DMS153 (cell line): ENCODE measurements at regions not wholly inside any gene's neighbourhood (a gene's known extent, or its start where the extent isn't known, plus 50 kb on each side); places are given as distances from the start of the nearest gene placed in this dataset.
"Not testable (repeated sequence)": the region's sequence is repeated elsewhere in the genome, so short reads cannot be mapped to it uniquely, and the experiment has no call there.

Experiments used
- DNase-seq: peaks from one replicate; lab custom pipeline; 2025; lab: John Stamatoyannopoulos, UW

DNA sequence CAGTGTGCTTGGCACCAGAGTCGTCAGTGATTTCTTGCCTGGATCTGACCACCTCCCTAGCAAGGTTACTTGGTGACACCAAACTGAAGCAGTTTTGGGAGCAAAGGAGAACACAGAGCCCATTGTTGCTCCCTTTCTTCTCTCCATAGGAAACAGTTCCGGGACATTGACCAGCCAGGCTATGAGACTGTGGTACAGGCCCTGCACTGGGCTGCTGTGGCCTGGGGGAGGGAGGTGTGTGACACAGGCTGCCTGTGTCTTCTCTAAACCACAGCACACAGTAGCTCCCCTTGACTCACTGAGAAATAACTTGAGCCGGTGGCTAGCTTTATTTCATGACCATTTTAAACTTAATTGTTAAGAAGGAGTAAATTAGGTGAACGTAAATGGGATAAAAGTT lies 214.8 kb upstream of the UBL3 start:
- no peak for DNase-seq

DNA sequence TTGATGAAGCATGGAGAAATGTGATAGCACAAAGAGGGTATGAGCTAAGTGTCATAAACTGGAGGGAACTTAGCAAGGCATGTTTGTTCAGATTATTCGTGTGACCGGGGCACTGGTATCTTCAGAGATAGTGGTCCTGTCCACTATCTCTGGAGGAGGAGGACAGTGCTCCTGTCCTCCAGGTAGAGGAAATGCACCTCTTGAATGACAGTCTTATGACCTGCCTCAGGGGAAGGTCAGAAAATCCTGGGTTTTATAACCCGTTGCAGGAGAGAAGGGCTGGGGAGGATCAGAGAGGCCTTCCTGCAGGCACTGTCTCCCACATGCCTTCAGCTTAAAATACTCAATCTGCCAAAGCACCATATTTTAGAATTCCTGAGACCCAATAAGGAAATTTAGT lies 213.5 kb upstream of the UBL3 start:
- no peak for DNase-seq

DNA sequence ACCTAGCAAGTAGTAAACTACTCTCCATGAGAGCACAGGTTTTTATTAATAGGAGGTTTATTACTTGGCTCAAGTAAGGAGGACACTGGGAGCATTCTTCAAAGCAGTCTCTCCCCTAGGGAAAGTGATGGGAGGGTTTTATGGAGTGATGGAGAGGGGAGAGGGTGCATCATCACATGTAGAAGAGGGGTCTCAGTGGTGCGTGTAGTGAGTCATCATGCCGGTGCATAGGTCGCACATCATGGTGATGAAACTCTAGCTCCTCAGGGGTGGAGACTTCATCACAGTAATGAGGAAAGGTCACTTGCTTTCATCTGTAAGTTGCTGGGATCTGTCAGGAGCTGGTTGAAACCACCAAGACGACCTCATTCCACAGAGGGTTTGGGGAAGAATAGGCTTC lies 210.8 kb upstream of the UBL3 start:
- DNase-seq: no peak

DNA sequence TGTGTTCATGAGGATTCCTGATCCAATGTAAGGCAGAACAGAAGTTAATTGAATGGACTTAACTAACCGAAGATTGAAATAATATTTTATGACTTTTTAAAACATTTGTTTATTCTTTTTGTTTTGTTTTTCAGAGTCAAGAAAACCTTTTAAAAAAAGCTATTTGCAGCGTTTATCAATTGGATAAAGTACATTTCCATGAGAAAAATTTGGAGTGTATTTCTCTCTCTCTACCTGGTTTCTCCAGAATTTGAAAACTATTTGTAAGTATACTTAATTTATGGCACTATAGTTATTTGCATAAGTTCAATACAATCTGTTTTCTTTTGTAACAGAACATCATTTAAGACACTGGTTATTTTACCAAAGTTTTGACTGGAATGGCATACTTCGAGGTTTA lies 208.0 kb upstream of the UBL3 start:
- no peak for DNase-seq

DNA sequence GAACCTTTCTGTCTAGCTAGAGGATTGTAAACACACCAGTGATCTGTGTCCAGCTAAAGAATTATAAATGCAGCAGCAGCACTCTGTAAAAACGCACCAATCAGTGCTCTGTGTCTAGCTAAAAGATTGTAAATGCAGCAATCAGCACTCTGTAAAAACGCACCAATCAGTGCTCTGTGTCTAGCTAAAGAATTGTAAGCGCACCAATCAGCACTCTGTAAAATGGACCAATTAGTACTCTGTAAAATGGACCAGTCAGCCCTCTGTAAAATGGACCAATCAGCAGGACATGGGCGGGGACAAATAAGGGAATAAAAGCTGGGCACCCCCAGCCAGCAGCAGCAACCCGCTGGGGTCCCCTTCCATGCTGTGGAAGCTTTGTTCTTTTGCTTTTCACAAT lies 204.1 kb upstream of the UBL3 start:
- DNase-seq: not testable (repeated sequence)

DNA sequence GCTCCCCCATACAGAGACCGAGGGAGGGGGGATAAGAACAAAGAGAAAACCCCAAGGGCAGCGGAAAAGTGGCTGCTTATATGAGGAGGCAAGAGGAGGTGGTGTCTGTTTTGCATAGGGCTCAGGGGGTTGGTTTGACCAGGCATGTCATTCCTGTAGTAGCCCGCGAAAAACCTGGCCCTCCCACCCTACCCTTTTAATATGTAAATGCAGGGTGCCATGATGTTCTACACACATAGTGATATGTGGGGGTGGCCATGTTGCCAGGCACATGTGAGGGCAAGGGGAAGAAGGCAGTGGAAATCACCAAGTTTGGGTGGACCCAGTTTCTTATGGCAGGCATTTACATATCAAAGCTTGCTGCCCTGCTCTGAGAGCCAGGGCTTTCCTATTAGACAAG lies 203.5 kb upstream of the UBL3 start:
- no peak for DNase-seq

DNA sequence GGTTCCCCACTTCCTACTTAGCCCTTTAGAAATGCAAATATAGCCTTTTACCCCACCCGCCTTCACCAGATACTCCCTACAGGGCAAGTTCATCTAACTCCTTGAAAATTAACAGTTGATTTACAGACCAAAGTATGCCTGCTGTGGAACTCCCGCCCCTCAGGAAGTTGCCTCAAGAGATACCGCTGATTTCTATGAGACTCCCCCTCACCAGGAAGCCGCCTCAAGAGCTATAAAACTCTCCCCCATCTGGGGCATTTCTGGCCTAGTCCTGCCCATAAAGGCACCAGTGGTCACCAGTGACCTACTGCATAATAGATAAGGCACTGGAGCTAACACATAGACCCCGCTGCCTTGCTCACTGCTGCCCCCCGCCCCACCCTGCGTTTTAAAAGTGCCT lies 201.7 kb upstream of the UBL3 start:
- DNase-seq: no peak

DNA sequence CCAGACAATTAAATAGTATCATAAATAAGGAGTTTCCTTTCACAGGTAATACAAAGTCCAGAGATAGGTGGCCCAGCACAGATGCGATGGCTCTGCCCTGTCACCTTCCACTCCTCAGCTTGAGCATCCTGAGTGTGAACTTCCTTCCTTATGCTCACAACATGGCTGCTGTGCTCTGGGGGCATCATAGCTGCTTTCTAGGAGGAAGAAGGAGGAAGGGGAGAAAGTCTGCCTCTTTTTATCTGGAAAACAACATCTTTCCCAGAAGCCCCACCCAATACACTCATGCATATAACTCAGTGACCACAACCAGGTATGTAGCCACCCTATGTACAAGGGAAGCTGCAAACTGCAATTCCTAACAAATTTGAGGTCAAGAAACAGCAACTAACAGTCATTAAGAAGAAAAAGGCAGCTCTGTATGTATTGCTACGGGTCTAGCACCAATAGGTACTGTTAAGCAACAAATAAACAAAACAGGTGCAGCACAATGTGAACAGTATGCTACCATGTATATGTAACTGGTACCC lies 201.2 kb upstream of the UBL3 start:
- no peak for DNase-seq

DNA sequence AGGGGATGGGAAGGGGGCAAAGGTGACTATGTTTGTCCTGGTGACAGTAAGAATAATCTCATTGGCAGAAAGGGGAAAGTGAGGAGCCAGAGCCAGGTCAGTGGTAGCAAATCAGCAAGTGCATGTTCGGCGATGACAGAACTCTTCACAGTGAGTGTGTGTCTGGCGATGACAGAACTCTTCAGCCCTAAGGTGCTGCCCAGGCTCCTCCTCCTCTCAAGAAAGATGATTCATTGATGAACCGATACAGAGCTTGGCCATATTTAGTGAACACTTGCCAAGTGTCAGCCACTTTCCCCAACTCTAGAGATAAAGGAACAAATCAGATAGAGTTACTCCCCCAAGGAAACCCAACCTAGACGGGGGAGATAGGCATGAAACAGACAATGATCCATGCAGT lies 199.3 kb upstream of the UBL3 start:
- no peak for DNase-seq

DNA sequence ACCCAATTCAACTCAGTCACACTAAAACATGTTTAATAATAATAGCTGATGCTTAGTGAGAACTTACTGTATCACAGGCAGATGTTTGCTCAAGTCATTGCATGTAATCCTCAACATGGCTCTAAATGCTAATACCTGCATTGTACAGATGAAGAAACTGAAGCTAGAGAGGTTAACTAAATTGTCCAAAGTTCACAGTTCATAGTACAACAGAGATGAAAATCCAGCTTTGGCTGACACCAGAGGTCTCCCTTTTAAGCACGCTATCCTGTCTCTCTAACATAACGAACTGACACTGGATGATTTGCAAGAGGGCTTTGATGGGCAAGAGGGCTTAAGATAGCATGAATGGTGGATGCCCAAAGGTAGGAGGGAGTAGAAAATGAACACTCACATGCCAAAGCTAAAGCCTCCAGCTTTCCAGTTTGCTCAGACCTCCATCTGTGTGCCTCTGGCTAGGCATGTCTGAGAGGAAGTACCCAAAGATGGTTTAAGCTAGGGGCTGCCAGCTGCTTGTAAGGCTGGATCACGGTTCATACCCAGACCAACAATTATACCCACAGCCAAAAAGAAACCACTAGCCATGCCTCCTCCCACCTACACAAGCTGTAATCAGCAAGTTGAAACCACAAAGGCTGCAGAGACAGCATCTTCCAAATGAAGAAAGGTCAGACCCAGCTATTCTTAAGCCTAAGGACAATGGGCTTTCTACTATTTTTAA lies 196.9 kb upstream of the UBL3 start:
- no peak for DNase-seq

DNA sequence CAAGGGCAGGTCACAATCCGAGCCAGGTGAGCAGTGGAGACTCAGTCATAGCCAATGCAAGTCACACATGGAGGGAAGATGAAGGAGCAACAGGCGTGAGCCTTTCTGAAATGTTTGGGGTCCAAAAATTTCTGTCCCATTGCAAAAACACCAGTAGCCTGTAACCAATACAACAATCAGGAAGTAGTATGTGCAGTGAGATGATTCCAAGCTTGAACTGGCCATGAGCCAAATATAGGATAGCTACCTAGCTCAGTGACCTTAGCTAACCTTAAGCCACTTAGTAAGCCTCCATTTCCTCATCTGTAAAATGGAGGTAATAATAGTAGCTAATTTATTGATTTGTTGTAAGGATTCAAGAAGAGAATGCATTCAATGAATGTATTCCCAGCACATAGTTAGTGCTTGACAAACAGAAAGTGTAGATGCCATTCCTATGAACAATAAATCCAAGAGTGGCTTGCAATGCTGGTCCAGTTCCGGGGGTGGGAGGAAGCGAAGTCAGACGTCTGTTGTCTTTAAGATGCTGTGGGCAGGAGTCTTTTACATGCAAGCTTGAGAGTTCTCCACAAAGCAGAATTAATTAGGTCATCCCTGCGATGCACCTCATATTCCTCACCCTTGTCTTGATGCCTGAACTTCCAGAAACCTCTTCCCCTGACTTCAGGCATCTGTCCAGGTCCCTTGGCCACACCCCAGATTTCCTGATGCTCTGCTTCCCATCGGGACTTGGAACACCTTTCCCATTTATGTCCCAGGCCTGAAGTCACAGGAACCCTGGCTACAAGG lies 195.7 kb upstream of the UBL3 start:
- no peak for DNase-seq

DNA sequence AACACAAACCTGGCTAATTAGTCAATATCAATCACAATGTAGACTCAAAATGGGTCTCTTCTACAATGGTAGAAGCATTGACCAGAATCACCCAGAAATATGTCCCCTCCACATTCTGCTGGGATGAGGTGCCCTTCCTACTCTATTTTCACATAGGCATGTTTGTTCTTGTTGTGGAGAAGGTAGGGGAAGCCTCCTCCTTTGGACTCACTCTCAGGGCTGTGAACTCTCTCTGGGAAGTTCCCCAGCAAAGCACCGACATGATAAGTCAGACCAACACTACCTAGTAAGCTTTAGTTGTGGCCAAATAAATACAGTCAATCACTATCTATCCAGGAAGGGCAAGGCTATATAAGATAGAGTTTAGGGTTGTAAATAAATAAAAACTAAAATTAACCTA lies 194.5 kb upstream of the UBL3 start:
- DNase-seq: no peak

DNA sequence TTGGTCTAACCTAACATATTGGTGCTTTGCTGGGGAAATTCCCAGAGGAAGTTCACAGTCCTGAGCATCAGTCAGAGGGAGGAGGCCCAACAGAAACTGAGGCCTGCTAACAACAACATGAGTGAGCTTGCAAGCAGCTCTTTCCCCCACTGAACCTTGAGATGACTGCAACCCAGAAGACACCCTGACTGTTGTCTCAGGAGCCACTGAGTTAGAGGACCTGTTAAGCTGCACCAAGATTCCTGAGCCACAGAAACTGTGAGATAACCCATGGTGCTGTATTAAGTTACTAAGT lies 193.2 kb upstream of the UBL3 start:
- DNase-seq: no peak

DNA sequence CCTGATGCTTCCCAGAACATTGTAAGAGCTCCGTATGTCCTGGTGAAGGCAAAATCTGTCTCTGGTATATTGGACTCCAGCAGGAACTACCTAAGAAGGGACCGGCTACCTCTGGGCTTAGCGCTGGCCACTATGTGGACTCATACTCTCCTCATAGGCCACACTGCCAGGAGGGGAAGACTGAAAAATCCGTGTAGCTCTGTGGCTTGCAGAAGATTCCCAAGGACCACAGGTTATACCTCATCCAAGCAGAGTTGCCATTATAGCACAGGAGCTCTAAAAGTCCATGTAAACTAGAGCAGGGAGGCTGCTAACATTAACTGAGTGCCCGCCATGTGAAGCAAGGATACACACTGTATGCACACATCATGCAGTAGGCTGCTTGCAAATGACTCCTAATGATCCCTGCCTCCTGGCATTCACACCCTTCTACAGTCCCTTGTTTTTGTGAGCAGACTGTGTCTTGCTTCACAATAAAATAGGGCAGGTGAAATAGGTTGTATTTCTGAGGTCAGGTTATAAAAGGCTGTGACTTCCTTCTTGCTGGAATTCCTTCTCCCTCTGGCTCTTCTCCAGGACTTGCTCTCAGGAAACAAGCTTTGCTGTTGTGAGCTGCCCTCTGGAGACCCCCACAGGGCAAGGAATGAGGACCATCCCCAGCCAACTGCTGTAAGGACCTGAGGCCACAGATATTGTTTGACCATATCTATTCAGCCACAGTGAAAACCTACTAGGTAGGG lies 192.6 kb upstream of the UBL3 start:
- no peak for DNase-seq

DNA sequence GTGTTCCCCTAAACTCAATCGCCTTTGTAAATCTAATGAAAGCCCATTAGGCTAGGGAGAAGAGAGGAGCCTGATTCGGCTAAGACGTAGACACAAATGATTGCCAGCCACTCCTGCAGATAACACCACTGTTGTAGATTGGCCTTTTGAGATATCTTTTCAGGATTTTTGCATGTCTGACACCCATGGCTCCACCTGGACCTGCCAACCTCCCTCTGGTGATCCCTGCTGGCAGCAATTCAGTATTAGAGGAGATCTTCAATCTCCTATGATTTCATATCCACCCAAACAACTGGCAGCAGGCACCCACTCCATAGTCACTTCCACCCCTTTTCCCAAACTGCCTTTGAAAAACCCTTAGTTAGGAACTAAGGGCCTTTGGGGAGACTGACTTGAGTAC lies 191.9 kb upstream of the UBL3 start:
- no peak for DNase-seq

DNA sequence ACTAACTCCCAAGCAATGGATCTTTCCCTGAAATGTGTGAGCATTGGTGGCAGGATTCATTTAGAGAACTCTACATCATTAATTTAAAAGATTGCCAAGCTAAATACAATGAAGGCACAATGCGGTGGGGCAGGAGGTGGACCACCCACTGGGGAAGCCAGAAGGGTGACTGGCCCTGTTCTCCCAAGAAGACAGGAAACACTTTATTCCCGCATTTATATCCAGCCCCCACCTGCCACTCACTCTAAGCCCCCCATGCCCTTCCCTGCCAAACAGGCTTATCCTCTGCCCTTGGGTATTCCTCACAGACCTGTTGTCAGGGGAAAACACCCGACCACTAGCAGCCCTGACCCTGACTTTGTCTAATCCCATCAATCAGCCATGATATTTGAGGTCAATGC lies 189.1 kb upstream of the UBL3 start:
- DNase-seq: no peak

DNA sequence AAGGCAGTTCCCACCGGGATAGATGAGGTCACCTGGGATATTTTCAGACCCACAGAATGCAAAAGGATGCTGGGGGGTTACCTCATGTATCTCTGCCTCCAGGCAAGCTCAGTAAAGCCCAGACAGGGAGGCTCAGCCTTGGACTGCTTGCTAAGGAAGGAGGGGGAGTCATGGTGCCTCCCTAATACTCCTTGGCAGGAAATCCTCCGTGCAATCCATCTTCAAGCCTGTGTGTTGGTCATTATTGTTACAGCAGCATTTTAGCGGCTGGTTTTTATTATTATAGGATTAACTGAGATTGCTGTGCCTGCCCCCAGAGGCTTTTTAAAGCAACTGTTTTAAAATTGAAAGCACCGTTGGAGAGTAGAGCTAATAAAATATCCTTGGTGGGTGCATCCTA lies 188.5 kb upstream of the UBL3 start:
- no peak for DNase-seq

DNA sequence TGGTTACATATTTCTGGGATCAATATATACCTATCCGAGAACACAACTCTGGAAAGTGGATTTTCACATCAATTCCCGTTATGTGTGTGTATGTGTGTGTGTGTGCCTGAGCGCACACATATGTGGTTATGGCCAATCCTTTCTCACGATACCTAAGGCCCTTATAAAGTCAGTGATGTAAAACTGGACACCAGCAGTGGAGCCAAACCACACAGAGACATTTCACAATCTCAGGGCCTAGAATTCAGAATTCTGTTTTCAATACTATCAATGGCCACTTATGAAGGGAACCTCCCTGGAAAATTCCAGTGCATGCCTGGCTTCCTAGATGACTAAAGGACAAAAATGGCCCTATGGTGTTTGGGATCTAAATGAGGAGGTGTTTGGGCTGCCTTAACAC lies 187.3 kb upstream of the UBL3 start:
- DNase-seq: no peak

DNA sequence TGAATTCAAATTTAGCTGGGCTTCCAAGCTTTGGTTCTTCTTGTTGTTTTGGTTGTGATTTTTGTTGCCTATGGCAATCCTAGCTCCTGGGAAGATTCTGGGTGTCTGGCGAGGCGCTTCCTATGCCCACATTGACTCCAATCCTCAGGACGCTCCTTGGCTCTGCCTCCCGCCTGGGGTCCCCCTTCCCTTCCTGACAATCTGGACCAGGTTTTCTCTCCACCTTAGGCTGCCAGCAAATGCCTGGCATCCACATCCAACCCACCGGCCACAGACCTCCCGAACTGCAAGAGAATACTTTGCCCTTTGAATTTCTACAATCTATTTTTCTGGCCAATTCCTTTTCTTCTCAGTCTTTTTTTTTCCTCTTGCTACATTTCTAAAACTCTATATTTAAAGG lies 186.9 kb upstream of the UBL3 start:
- no peak for DNase-seq

DNA sequence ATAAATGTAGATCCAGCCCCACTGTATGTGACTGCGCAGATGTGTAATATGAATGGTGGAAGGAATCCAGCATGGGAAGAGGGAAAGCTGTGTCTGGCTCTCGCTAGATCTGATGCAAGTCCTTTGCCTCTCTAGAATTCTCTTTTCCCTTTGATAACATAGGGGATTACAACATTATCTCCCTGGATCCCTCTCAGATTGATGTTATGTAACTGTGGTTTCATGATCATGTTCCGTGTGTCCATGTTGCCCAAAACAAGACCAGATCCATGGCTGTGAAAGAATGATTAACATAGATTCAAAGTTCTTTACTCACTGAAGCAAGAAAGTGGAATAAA lies 184.0 kb upstream of the UBL3 start:
- no peak for DNase-seq

DNA sequence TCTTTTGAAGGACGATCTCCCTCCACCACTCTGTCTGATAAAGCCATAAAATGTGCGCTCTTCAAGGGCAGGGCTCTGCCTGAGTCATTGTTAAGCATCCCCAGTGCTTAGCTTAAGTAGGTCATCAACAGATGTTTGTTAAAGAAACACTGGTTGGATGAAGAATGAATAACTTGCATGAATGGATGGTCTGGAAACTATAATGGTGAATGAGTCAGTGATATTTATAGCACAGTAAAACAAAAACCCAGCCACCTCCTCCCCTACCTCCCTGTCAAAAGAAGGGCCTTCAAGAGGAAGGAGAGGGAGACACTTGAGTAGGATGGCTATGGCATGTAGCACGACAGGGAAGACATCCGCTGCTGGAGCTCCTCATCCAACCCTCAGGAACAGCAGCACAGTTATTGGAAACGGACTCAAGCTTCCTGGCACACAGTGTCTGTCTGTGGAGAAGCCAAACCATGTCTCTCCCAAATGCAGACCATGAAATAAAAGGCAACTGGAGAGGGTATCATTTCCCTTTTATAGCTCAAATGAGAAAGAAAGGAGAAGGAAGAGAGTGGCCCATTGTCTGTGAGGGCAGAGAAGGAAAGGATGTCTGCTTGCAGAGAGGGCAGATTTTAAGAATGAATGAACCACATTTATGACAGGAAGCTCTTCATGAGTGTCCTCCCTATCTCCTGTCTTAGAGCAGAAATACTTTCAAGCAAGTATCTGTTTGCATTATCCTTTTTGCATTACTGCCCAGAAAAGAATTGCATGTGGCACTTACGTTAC lies 183.5 kb upstream of the UBL3 start:
- no peak for DNase-seq

DNA sequence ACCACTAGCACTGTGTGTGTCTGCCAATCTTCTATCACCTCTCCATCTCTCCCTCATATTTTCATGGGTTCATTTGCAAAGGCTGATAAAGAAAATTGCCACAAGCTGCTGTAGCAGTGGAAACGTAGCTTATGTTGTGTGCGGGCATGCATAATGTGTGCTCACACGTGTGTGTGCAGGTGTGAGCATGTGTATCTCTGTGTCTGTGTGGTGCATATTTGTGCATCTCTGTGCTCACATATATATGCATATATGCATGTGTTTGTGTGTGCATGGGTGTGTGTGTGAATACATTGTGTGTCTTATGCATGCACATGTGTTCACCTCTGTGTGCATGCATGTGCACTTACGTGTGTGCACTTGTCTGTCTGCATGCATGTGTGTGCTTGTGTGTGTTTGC lies 181.8 kb upstream of the UBL3 start:
- DNase-seq: no peak

DNA sequence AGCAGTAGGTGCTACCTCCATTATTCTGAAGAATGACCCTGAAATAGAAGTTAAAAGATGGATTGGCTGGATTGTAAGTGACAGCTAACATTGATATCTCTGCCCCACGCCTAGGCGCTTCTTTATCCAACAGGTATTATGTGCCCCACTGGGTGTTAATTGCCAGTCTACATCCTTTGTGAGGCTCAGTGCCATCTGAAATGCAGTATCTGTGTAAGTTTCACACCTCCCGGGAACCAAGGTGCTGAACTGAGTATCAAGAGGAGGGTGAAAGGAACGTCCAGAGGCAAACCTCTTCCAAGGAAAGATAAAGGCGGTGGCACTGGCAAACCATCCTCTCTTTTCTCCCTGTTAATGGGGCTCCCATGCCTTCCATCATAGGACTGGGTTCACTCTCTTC lies 181.1 kb upstream of the UBL3 start:
- no peak for DNase-seq
